Activated naive CD8-positive, alpha-beta T cell treated with anti-CD3 and anti-CD28 coated beads, Interleukin-2, amount 10 ng/mL, durations not matched to agents 7 days and 5 days (primary cell): ENCODE measurements at regions not wholly inside any gene's neighbourhood (a gene's known extent, or its start where the extent isn't known, plus 50 kb on each side); places are given as distances from the start of the nearest gene placed in this dataset.
"Not testable (repeated sequence)": the region's sequence is repeated elsewhere in the genome, so short reads cannot be mapped to it uniquely, and the experiment has no call there.

Source experiments
- ATAC-seq: fragments of 150-1000 bp; cut with Tn5 transposase; one replicate; pipeline ENCODE4 v1.10.0; 2021; ENCODE audit warnings: low read depth, moderate library complexity
- POLR2A ChIA-PET: fragments of 350-600 bp; sonication (Branson Sonifier 250); formaldehyde crosslinking; loops from one replicate; lab custom pipeline; 2021; ENCODE audit warnings: antibody characterized with exemption; lab: Charles Lee
- DNase-seq: peaks from one replicate; pipeline ENCODE4 v3.0.0; 2021
- H3K27ac Mint-ChIP-seq: one replicate; pipeline ENCODE4 v1.8.0; 2022; ENCODE audit warnings: mild to moderate bottlenecking, mixed read lengths
- H3K27me3 Mint-ChIP-seq: one replicate; pipeline ENCODE4 v1.8.0; 2022; ENCODE audit warnings: mild to moderate bottlenecking, moderate library complexity, mixed read lengths
- H3K36me3 Mint-ChIP-seq: one replicate; pipeline ENCODE4 v1.8.0; 2021; ENCODE audit warnings: mild to moderate bottlenecking, mixed read lengths
- H3K4me1 Mint-ChIP-seq: one replicate; pipeline ENCODE4 v1.8.0; 2021; ENCODE audit warnings: mixed read lengths
- H3K4me3 Mint-ChIP-seq: one replicate; pipeline ENCODE4 v1.8.0; 2022; ENCODE audit warnings: mild to moderate bottlenecking, moderate library complexity, mixed read lengths
- H3K9me3 Mint-ChIP-seq: one replicate; pipeline ENCODE4 v1.8.0; 2021; ENCODE audit warnings: mixed read lengths

- H3K27ac Mint-ChIP-seq, H3K27me3 Mint-ChIP-seq, H3K4me3 Mint-ChIP-seq, H3K9me3 Mint-ChIP-seq, ATAC-seq, POLR2A ChIA-PET, H3K4me1 Mint-ChIP-seq, DNase-seq, H3K36me3 Mint-ChIP-seq: not testable (repeated sequence)
Observed at GRCh38 chr14:43256996-43257395, 1250.1 kb downstream of the FSCB start.

GRCh38 chr14:43252866-43253265, 1254.2 kb downstream of the FSCB start:
- H3K27me3 Mint-ChIP-seq: no peaks in the 10 kb centered on the region
- no peak overlapping the region for H3K27ac Mint-ChIP-seq

GRCh38 chr14:43249591-43249990, 1257.5 kb downstream of the FSCB start:
- ATAC-seq: no peak
- POLR2A ChIA-PET: no interaction called here
- DNase-seq: no peak

More at GRCh38 chr14:43252866-43253265, 1254.2 kb downstream of the FSCB start:
- no peak overlapping the region for H3K4me3 Mint-ChIP-seq
- DNase-seq (no peak), ATAC-seq (no peak)
- H3K36me3 Mint-ChIP-seq: no peaks in the 10 kb centered on the region
- peaks cover 2% of the 10 kb centered on the region for H3K9me3 Mint-ChIP-seq
- no peaks in the 10 kb centered on the region for H3K4me1 Mint-ChIP-seq
- POLR2A ChIA-PET: no interaction called here

GRCh38 chr14:43249116-43249515, 1258.0 kb downstream of the FSCB start:
- no peak overlapping the region for H3K27ac Mint-ChIP-seq
- peaks cover 2% of the 10 kb centered on the region for H3K9me3 Mint-ChIP-seq
- no peak for DNase-seq
- no peaks in the 10 kb centered on the region for H3K4me1 Mint-ChIP-seq
- no peaks in the 10 kb centered on the region for H3K36me3 Mint-ChIP-seq
- POLR2A ChIA-PET: no interaction called here
- no peaks in the 10 kb centered on the region for H3K27me3 Mint-ChIP-seq
- H3K4me3 Mint-ChIP-seq: no peak overlapping the region
- no peak for ATAC-seq

More at GRCh38 chr14:43249591-43249990, 1257.5 kb downstream of the FSCB start:
- H3K4me3 Mint-ChIP-seq: no peak overlapping the region
- H3K9me3 Mint-ChIP-seq: peaks cover 2% of the 10 kb centered on the region
- no peaks in the 10 kb centered on the region for H3K36me3 Mint-ChIP-seq
- H3K27me3 Mint-ChIP-seq: no peaks in the 10 kb centered on the region
- no peak overlapping the region for H3K27ac Mint-ChIP-seq
- H3K4me1 Mint-ChIP-seq: no peaks in the 10 kb centered on the region

GRCh38 chr14:43247877-43248276, 1259.2 kb downstream of the FSCB start:
- no peak for ATAC-seq
- no peak overlapping the region for H3K27ac Mint-ChIP-seq
- no peak overlapping the region for H3K4me3 Mint-ChIP-seq
- H3K36me3 Mint-ChIP-seq: no peaks in the 10 kb centered on the region
- H3K9me3 Mint-ChIP-seq: peaks cover 2% of the 10 kb centered on the region
- DNase-seq: no peak
- no peaks in the 10 kb centered on the region for H3K27me3 Mint-ChIP-seq
- POLR2A ChIA-PET: no interaction called here
- no peaks in the 10 kb centered on the region for H3K4me1 Mint-ChIP-seq

GRCh38 chr14:43244142-43244625, 1262.9 kb downstream of the FSCB start:
- POLR2A ChIA-PET: no interaction called here
- Mint-ChIP-seq H3K4me3 (no peak overlapping the region), H3K36me3 (no peaks in the 10 kb centered on the region), H3K27ac (no peak overlapping the region), H3K9me3 (peaks cover 7% of the 10 kb centered on the region), H3K27me3 (no peaks in the 10 kb centered on the region), H3K4me1 (no peaks in the 10 kb centered on the region)
- DNase-seq (no peak), ATAC-seq (no peak)

- H3K4me3 Mint-ChIP-seq: no peak overlapping the region
- POLR2A ChIA-PET: no interaction called here
- H3K4me1 Mint-ChIP-seq: no peaks in the 10 kb centered on the region
- no peak overlapping the region for H3K27ac Mint-ChIP-seq
- no peaks in the 10 kb centered on the region for H3K36me3 Mint-ChIP-seq
- DNase-seq (no peak), ATAC-seq (no peak)
- H3K27me3 Mint-ChIP-seq: no peaks in the 10 kb centered on the region
- peaks cover 7% of the 10 kb centered on the region for H3K9me3 Mint-ChIP-seq
Observed at GRCh38 chr14:43243168-43243567, 1263.9 kb downstream of the FSCB start.

- no peak overlapping the region for H3K4me3 Mint-ChIP-seq
- no peak overlapping the region for H3K27ac Mint-ChIP-seq
- no peaks in the 10 kb centered on the region for H3K4me1 Mint-ChIP-seq
- H3K36me3 Mint-ChIP-seq: no peaks in the 10 kb centered on the region
- no peak for ATAC-seq
- peaks cover 7% of the 10 kb centered on the region for H3K9me3 Mint-ChIP-seq
- POLR2A ChIA-PET: no interaction called here
- DNase-seq: no peak
- H3K27me3 Mint-ChIP-seq: no peaks in the 10 kb centered on the region
Observed at GRCh38 chr14:43232261-43232660, 1274.8 kb downstream of the FSCB start.

GRCh38 chr14:43215524-43215923, 1291.6 kb downstream of the FSCB start:
- H3K27ac Mint-ChIP-seq: no peak overlapping the region
- peaks cover 4% of the 10 kb centered on the region for H3K9me3 Mint-ChIP-seq
- H3K4me1 Mint-ChIP-seq: no peaks in the 10 kb centered on the region
- no peak for DNase-seq
- H3K27me3 Mint-ChIP-seq: no peaks in the 10 kb centered on the region
- H3K4me3 Mint-ChIP-seq: no peak overlapping the region
- POLR2A ChIA-PET: no interaction called here
- no peaks in the 10 kb centered on the region for H3K36me3 Mint-ChIP-seq
- no peak for ATAC-seq

- Mint-ChIP-seq H3K36me3 (no peaks in the 10 kb centered on the region), H3K27me3 (no peaks in the 10 kb centered on the region), H3K4me1 (no peaks in the 10 kb centered on the region), H3K9me3 (peaks cover 3% of the 10 kb centered on the region), H3K27ac (no peak overlapping the region), H3K4me3 (no peak overlapping the region)
- ATAC-seq (no peak), DNase-seq (no peak)
- POLR2A ChIA-PET: no interaction called here
Observed at GRCh38 chr14:43207189-43207588, 1299.9 kb downstream of the FSCB start.

- H3K4me3 Mint-ChIP-seq: no peak overlapping the region
- no peak for DNase-seq
- no peaks in the 10 kb centered on the region for H3K4me1 Mint-ChIP-seq
- POLR2A ChIA-PET: no interaction called here
- no peak for ATAC-seq
- no peaks in the 10 kb centered on the region for H3K27me3 Mint-ChIP-seq
- peaks cover 3% of the 10 kb centered on the region for H3K9me3 Mint-ChIP-seq
- H3K36me3 Mint-ChIP-seq: no peaks in the 10 kb centered on the region
- H3K27ac Mint-ChIP-seq: no peak overlapping the region
Observed at GRCh38 chr14:43204816-43205215, 1302.3 kb downstream of the FSCB start.

GRCh38 chr14:43200519-43200918, 1306.6 kb downstream of the FSCB start:
- no peak overlapping the region for H3K4me3 Mint-ChIP-seq
- H3K27ac Mint-ChIP-seq: no peak overlapping the region
- no peaks in the 10 kb centered on the region for H3K4me1 Mint-ChIP-seq
- no peaks in the 10 kb centered on the region for H3K36me3 Mint-ChIP-seq
- ATAC-seq (no peak), DNase-seq (no peak)
- H3K27me3 Mint-ChIP-seq: no peaks in the 10 kb centered on the region
- H3K9me3 Mint-ChIP-seq: peaks cover 1% of the 10 kb centered on the region
- POLR2A ChIA-PET: no interaction called here

GRCh38 chr14:43198465-43198864, 1308.6 kb downstream of the FSCB start:
- H3K4me1 Mint-ChIP-seq: no peaks in the 10 kb centered on the region
- H3K36me3 Mint-ChIP-seq: no peaks in the 10 kb centered on the region
- ATAC-seq (no peak), DNase-seq (no peak)
- H3K9me3 Mint-ChIP-seq: no peaks in the 10 kb centered on the region
- no peak overlapping the region for H3K27ac Mint-ChIP-seq
- POLR2A ChIA-PET: no interaction called here
- no peak overlapping the region for H3K4me3 Mint-ChIP-seq
- H3K27me3 Mint-ChIP-seq: no peaks in the 10 kb centered on the region

GRCh38 chr14:43184540-43184939, 1322.5 kb downstream of the FSCB start:
- Mint-ChIP-seq H3K4me3 (no peak overlapping the region), H3K4me1 (no peaks in the 10 kb centered on the region), H3K27ac (no peak overlapping the region), H3K27me3 (no peaks in the 10 kb centered on the region), H3K36me3 (no peaks in the 10 kb centered on the region), H3K9me3 (no peaks in the 10 kb centered on the region)
- POLR2A ChIA-PET: no interaction called here
- ATAC-seq: no peak
- no peak for DNase-seq

- ATAC-seq: no peak
- no peaks in the 10 kb centered on the region for H3K4me1 Mint-ChIP-seq
- no peak for DNase-seq
- H3K27ac Mint-ChIP-seq: no peak overlapping the region
- no peaks in the 10 kb centered on the region for H3K27me3 Mint-ChIP-seq
- H3K4me3 Mint-ChIP-seq: no peak overlapping the region
- H3K9me3 Mint-ChIP-seq: no peaks in the 10 kb centered on the region
- POLR2A ChIA-PET: no interaction called here
- H3K36me3 Mint-ChIP-seq: no peaks in the 10 kb centered on the region
Observed at GRCh38 chr14:43183916-43184315, 1323.2 kb downstream of the FSCB start.
